HG03575 (cell line): ENCODE measurements at regions not wholly inside any gene's neighbourhood (a gene's known extent, or its start where the extent isn't known, plus 50 kb on each side); places are given as distances from the start of the nearest gene placed in this dataset.

Source experiments
- ATAC-seq: cut with Tn5 transposase; IDR thresholded peaks from one replicate; pipeline ENCODE4 v1.9.1; 2021; ENCODE audit not compliant: unreplicated experiment, insufficient number of reproducible peaks, low FRiP score; ENCODE audit errors: extremely low read depth

DNA sequence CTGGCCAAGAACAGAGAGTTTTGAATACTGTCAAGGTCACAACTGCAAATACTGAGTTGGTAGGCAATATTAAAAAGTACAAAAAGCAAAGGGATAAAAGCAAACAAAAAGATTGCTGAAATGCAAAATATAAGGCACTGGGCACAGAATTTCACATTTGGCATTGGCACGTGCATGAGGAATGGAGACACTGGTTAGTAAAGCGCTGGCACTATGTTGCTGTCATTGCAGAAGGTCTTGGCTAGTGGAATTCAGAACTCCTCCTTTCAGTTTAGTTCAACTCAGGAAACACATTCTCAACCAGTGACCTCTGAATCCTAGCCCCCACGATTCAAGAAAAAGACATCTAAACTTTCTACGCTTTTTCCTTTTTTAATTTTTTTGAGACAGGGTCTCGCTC, 111.8 kb upstream of the PSMD7 start:
- no peak for ATAC-seq

- ATAC-seq, result no peak
Measured at GRCh38 chr16:74183601-74184360, 112.8 kb upstream of the PSMD7 start.

- ATAC-seq, result no peak
Measured at GRCh38 chr16:74169687-74170376, 126.8 kb upstream of the PSMD7 start.

GRCh38 chr16:74169066-74169465, 127.5 kb upstream of the PSMD7 start:
- ATAC-seq, result no peak

GRCh38 chr16:74168445-74168844, 128.2 kb upstream of the PSMD7 start:
- ATAC-seq, result no peak

- no peak for ATAC-seq
Measured at GRCh38 chr16:74166456-74166855, 130.2 kb upstream of the PSMD7 start.

DNA sequence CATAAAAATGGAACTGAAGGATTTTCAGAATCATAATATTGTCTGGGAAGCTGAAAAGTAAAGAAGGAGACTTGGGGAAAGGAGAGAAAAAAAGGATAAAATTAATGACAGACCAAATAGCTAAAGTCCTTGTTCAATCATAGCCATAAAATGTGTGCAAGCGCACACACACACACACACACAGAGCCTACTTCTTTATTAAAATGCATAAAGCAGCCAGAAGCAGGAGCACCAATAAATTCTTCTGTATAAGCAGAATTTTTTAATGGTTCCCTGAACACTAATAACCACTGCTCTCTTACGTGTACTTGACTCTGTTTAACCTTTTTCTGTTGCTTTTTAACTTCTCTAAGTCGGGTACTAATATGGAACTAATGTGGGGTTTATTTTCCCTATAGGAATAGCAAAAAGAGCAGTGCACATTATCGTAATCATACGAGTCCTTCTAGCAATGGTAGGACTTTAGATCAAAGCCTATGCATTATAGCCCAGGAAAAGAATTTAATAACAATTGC, 131.0 kb upstream of the PSMD7 start:
- ATAC-seq, result no peak

DNA sequence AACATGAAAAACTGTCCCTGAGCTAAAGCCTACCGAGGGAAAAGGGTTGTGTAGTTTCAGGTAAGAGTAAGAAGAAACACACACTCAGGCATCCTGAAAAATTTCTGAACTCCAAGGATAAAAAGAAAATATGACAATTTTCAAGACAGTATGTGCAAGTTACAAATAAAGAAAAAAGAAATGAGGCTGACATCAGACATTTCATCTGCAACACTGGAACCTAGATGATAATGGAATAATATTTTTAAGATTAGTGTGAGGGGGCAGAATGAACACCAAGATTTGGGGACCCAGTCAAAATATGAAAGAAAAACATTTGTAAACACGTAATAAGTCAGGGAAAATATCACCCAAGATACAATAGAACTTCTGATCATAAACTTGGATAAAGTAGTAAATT, 135.9 kb upstream of the PSMD7 start:
- ATAC-seq, result no peak

- ATAC-seq, result no peak
Measured at GRCh38 chr16:74153773-74154172, 142.8 kb upstream of the PSMD7 start.

GRCh38 chr16:74146643-74147042, 150.0 kb upstream of the PSMD7 start:
- ATAC-seq, result no peak

DNA sequence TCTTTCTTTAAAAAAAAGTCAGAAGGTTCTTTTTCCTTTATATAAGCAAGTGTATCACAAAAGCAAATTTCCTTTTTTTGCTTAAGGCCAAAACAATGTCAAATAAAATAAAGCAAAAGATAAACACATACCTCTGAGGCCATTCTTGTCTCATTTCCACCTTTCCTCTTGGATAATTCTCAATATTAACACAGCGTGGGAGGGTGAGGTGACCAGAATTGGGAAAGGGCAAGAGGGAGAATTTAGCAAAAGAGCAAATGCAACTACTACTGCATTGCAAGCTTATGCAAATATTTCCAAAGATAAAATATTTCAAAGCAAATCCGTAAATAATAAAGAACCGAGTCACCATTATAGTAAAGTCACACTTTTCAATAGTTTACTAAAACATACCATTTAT, 153.4 kb upstream of the PSMD7 start:
- no peak for ATAC-seq

DNA sequence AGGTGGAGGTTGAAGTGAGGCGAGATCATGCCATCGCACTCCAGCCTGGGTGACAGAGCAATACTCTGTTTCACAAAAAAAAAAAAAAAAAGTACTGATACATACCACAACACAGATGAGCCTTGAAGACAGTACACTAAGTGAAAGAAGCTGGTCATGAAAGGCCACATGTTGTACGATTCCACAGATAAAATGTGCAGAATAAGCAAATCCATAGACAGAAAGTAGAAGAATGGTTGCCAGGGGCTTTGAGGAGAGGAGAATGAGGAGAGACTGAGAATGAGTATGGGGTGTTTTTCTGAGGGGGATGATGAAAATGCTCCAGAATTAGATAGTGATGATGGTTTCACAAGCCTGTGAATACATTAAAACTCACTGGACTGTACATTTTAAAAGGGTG, 155.6 kb upstream of the PSMD7 start:
- no peak for ATAC-seq

- ATAC-seq, result no peak
Measured at GRCh38 chr16:74140557-74140956, 156.1 kb upstream of the PSMD7 start.

DNA sequence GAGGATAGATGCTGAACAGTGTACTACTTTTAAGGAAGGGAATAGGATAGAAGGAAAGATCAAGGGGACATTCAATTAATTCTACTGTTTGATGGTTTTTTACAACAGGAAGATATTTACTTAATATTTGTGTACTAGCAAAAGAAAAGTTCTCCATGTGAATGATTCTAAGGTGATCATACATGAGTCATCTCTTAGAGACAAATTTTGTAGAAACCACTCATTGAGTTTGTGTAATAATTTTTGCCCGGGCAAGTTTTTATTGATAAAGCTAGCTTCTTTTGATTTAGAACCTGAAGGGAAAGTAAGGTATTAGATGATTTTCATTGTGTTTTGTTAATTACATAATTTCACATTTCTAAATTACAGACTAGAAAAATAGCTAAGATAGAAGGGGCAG, 172.8 kb upstream of the PSMD7 start:
- ATAC-seq, result no peak

- no peak for ATAC-seq
Measured at GRCh38 chr16:74123195-74123594, 173.4 kb upstream of the PSMD7 start.

DNA sequence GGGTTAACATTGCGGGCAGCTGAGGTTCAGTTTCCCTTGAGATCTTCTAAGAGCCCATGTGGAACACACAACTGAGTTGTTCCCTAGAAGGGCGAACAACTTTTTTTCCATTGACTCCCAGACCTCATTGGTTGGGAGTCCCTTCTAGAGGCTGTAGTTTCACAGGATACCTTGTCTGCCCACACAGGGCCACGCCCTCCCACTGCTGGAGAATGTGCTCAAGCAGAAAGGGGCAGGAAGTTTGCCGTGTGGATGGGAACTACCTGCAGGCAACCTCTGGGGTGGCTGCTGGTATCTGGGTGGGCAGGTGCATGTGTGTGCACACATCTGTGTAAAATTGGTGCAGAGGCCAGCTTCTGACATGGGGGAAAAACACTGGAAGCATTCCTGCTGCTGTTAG, 178.8 kb upstream of the PSMD7 start:
- no peak for ATAC-seq

DNA sequence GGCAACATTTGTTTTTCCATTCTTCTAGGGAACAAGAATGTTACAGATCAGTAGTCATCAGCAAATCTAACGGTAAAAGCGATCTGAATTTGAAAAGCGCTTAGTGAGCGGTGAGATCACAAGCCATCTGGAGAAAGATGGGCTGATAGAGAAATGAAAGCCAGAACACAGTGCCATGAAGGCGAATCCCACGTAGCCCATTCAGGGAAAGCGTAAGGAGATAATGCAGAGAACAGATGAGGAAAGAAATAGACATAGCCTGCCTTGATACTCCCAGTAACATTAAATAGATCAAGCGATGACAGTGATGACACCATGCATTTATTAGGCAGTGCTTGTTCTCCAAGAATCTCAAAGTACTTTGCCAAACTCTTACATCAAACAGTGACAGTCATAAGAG, 183.1 kb upstream of the PSMD7 start:
- no peak for ATAC-seq

DNA sequence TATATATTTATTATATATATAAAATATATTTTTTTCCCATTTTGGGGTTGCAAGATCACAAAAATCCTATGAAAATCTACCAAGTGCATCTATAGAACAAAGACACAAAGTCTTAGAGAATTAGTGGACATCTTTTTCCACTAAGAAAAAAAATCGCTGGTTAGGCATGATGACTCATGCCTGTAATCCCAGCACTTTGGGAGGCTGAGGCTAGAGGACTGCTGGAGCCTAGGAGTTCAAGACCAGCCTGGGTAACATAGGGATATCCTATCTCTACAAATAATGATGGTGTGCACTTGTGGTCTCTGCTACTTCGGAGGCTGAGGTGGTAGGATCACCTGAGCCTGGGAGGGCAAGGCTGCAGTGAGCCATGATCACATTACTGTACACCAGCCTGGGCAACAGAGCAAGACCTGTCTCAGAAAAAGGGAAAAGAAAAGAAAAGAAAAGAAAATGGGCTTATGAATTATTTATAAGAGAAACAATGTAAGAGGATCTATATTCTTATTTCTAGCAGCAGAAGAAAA, 185.1 kb upstream of the PSMD7 start:
- no peak for ATAC-seq

- ATAC-seq, result no peak
Measured at GRCh38 chr16:74107795-74108610, 188.6 kb upstream of the PSMD7 start.
